HepG2 (cell line): ENCODE measurements at regions not wholly inside any gene's neighbourhood (a gene's known extent, or its start where the extent isn't known, plus 50 kb on each side); places are given as distances from the start of the nearest gene placed in this dataset.

Source experiments
- ATAC-seq: fragments of 200-7000 bp; cut with Tn5 transposase; 3 replicates; pipeline ENCODE4 v1.9.1; 2020; ENCODE audit warnings: mild to moderate bottlenecking, moderate library complexity
- BruUV-seq: library from RNA; stranded (reverse); fragments of 400-500 nt; replicated peaks from 2 replicates; lab custom pipeline; 2021; lab: Mats Ljungman, UMichigan
- CTCF ChIA-PET: fragments of 300-600 bp; formaldehyde crosslinking; extraction: SDS; loops from one replicate; lab custom pipeline; 2021; ENCODE audit warnings: low total read pairs, inconsistent platforms, low intra/inter-chr PET ratio; lab: Yijun Ruan, JAX
- POLR2A ChIA-PET: fragments of 350-600 bp; sonication (Branson Sonifier 250); formaldehyde crosslinking; loops from one replicate; lab custom pipeline; 2020; ENCODE audit warnings: antibody characterized with exemption, inconsistent platforms; lab: Yijun Ruan, JAX
- DNase-seq: peaks from one replicate; pipeline ENCODE4 v3.0.0-alpha.2; 2015; ENCODE audit warnings: low spot score
- FAIRE-seq: peaks from 3 replicates; lab custom pipeline; 2011; peaks lifted over from hg19 to GRCh38; lab: Jason Lieb, UNC
- H2AFZ ChIP-seq: one replicate; pipeline ENCODE4 v1.6.1; 2011; ENCODE audit warnings: low read length, inconsistent platforms
- H3K27ac ChIP-seq: fragments of 300-600 bp; 3 replicates; pipeline ENCODE4 v1.8.0; 2011; ENCODE audit warnings: mixed run types, mild to moderate bottlenecking, mixed read lengths, low read length, inconsistent platforms; ENCODE audit not compliant: insufficient read depth; ENCODE audit errors: extremely low read length
- H3K27me3 ChIP-seq, 2 experiments: fragments of 200-600 bp in 1 of 2; 2 replicates in 1 of 2; 3 replicates in 1 of 2; pipeline versions ENCODE4 v1.6.0 to v1.8.0; 2011; ENCODE audit warnings: low read length in 2 of 2, mild to moderate bottlenecking in 2 of 2, moderate library complexity in 2 of 2, inconsistent platforms in 1 of 2; ENCODE audit not compliant: insufficient read depth in 2 of 2, control insufficient read depth in 1 of 2
- H3K36me3 ChIP-seq, 2 experiments: fragments of 200-600 bp in 1 of 2; replicated peaks in 1 of 2; 2 replicates in 1 of 2; 3 replicates in 1 of 2; pipeline versions ENCODE4 v1.5.1 to v1.8.0; 2011; ENCODE audit warnings: low read length in 2 of 2, inconsistent platforms in 1 of 2; ENCODE audit not compliant: insufficient read depth in 2 of 2, control insufficient read depth in 1 of 2
- H3K4me1 ChIP-seq: 2 replicates; pipeline ENCODE4 v1.5.1; 2012; ENCODE audit warnings: low read length, inconsistent platforms; ENCODE audit not compliant: insufficient read depth
- H3K4me2 ChIP-seq: 2 replicates; pipeline ENCODE4 v1.6.0; 2011; ENCODE audit warnings: low read depth, low read length, inconsistent platforms
- H3K4me3 ChIP-seq, 3 experiments: fragments of 200-600 bp in 1 of 3; sonication (generic), shearing (Covaris generic) in 1 of 3; replicated peaks in 1 of 3; 2 replicates each; pipeline ENCODE4 v1.5.1; 2011 to 2016; ENCODE audit warnings: low read length in 3 of 3, inconsistent platforms in 2 of 3, low read depth in 2 of 3, mild to moderate bottlenecking in 2 of 3, control low read depth in 1 of 3, mixed read lengths in 1 of 3; ENCODE audit not compliant: insufficient read depth in 1 of 3
- H3K79me2 ChIP-seq: one replicate; pipeline ENCODE4 v1.6.1; 2011; ENCODE audit warnings: low read length, inconsistent platforms; ENCODE audit not compliant: insufficient read depth
- H3K9ac ChIP-seq: 2 replicates; pipeline ENCODE4 v1.6.0; 2011; ENCODE audit warnings: mild to moderate bottlenecking, low read depth, low read length, inconsistent platforms; ENCODE audit not compliant: insufficient read depth
- H3K9me3 ChIP-seq: 2 replicates; pipeline ENCODE4 v1.5.1; 2012; ENCODE audit warnings: mild to moderate bottlenecking, low read length
- H4K20me1 ChIP-seq: 2 replicates; pipeline ENCODE4 v1.6.0; 2011; ENCODE audit warnings: inconsistent platforms, mild to moderate bottlenecking, low read length, moderate library complexity; ENCODE audit not compliant: insufficient read depth
- ATF7 ChIP-seq, 2 experiments: fragments of 450-650 bp in 1 of 2; sonication (generic) in 1 of 2; formaldehyde crosslinking in 1 of 2; IDR thresholded peaks; 2 replicates each; pipeline versions ENCODE4 v1.4.0 to v1.6.1; 2016 to 2020; ENCODE audit warnings: antibody characterized with exemption in 1 of 2, mild to moderate bottlenecking in 1 of 2, missing genetic modification reagents in 1 of 2
- HOXD1 ChIP-seq: sonication (generic); formaldehyde crosslinking; IDR thresholded peaks from 2 replicates; pipeline ENCODE4 v1.5.0; 2020; ENCODE audit warnings: missing genetic modification reagents
- PRPF4 ChIP-seq: fragments of 200-400 bp; formaldehyde crosslinking; IDR thresholded peaks from 2 replicates; pipeline ENCODE4 v1.6.1; 2016; ENCODE audit warnings: low read length, low read depth; ENCODE audit not compliant: poor library complexity, severe bottlenecking
- ZBTB21 ChIP-seq: sonication (generic); formaldehyde crosslinking; IDR thresholded peaks from 2 replicates; pipeline ENCODE4 v1.4.0; 2020; ENCODE audit warnings: missing genetic modification reagents
- WGBS: methylation state at CpG from one replicate; pipeline ENCODE4 v1.1.6; 2017; ENCODE audit warnings: low lambda C conversion rate; 5-methylcytosine and 5-hydroxymethylcytosine counted together
- in situ Hi-C: cut with HindIII; loops from 2 replicates; pipeline ENCODE4 v1.10.0; 2017; ENCODE audit warnings: low pct_unique_long_range_greater_than_20kb; ENCODE audit not compliant: extremely low pct_ligation_motif_present
- intact Hi-C: fragments of 100-400 bp; cut with micrococcal nuclease; formaldehyde crosslinking; loops from one replicate; pipeline ENCODE4 v1.10.0; 2022; ENCODE audit not compliant: unreplicated experiment

GRCh38 chr2:139034064-139034463 lies 253.9 kb upstream of the NXPH2 start:
- Histone ChIP-seq H3K27me3 (no peaks in the 10 kb centered on the region), H3K4me2 (no peak overlapping the region), H3K27ac (no peak overlapping the region), H3K4me3 (no peak overlapping the region), H2AFZ (no peak overlapping the region), H3K36me3 (no peaks in the 10 kb centered on the region), H3K79me2 (no peaks in the 10 kb centered on the region), H4K20me1 (no peaks in the 10 kb centered on the region), H3K4me1 (no peaks in the 10 kb centered on the region), H3K9me3 (no peaks in the 10 kb centered on the region), H3K9ac (no peak overlapping the region)
- DNase-seq (no peak), FAIRE-seq (no peak), ATAC-seq (no peak)
- CTCF ChIA-PET: no interaction called here
- TF ChIP-seq HOXD1 (CRISPR knock-in tag): no peak
- TF ChIP-seq PRPF4: no peak
- intact Hi-C loops (loop anchor here (5.0 kb wide), 1 partner anchor 1167 kb away; no protein-coding TSS in a partner anchor), in situ Hi-C loops (loop anchor here (5.0 to 10.0 kb wide), 2 partner anchors 107 to 179 kb away; no protein-coding TSS in a partner anchor)
- POLR2A ChIA-PET: no interaction called here
- BruUV-seq: no TSS peak

DNA sequence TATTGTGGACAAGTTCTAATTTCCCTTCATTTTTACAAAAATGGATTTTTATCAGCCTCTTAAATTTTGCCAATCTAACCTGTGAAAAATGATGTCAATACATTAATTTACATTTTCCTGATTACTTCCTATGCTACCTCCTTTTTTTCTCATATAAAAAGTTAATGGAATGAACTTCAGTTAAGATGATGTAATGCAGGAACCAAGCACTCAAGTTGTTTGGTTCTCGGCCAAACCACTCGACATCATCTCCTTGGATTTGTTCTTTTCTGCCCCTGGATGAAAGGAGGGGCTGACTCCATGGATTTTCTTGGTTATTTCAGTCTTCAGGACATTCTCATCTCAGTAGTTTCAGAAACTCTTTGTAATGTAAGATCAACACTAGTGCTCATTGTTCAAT lies 253.1 kb upstream of the NXPH2 start:
- ChIA-PET POLR2A (no interaction called here), CTCF (no interaction called here)
- Histone ChIP-seq H3K36me3 (no peaks in the 10 kb centered on the region), H3K9ac (no peak overlapping the region), H2AFZ (no peak overlapping the region), H3K9me3 (no peaks in the 10 kb centered on the region), H3K79me2 (no peaks in the 10 kb centered on the region), H4K20me1 (no peaks in the 10 kb centered on the region), H3K27me3 (no peaks in the 10 kb centered on the region), H3K4me1 (no peaks in the 10 kb centered on the region), H3K27ac (no peak overlapping the region), H3K4me2 (no peak overlapping the region), H3K4me3 (no peak overlapping the region)
- ATAC-seq (no peak), DNase-seq (no peak), FAIRE-seq (no peak)
- WGBS: 0% methylated on average over 2 of the region's 2 CpGs
- intact Hi-C loops: loop anchor here (5.0 kb wide), 1 partner anchor 1166 kb away; no protein-coding TSS in a partner anchor
- BruUV-seq: no TSS peak
- peak; percentile 51 for TF ChIP-seq ATF7 (IDR thresholded peaks at IDR 0.05)
- no peak for TF ChIP-seq ATF7 (CRISPR knock-in tag; IDR thresholded peaks at IDR 0.05)
- TF ChIP-seq ZBTB21 (CRISPR knock-in tag): no peak
- in situ Hi-C loops: loop anchor here (5.0 to 10.0 kb wide), 2 partner anchors 106 to 178 kb away; no protein-coding TSS in a partner anchor
